ENCODE measurements at regions not wholly inside any gene's neighbourhood (a gene's known extent, or its start where the extent isn't known, plus 50 kb on each side); places are given as distances from the start of the nearest gene placed in this dataset.
"Not testable (repeated sequence)": the region's sequence is repeated elsewhere in the genome, so short reads cannot be mapped to it uniquely, and the experiment has no call there.

DNA sequence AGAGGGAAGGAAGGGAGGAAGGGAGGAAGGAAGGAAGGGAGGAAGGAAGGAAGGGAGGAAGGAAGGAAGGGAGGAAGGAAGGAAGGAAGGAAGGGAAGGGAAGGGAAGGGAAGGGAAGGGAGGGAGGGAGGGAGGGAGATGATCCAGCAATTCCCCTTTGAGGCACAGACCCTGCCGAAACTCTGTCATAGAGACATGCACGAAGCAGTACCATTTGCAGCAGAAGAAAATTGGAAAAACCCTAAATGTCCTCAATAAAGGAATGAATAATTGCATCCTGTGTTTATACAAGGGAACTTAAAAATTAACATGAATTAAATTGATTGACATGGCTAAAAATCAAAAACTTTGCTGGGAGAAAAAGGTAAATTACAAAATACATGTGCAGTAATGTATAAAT lies 151.5 kb downstream of the MTERF1 start:
- TF ChIP-seq NR3C1 (CRISPR knock-in tag; conservative IDR thresholded peaks at IDR 0.05; ENCODE audit: low read depth); ZNF138 (CRISPR knock-in tag; conservative IDR thresholded peaks at IDR 0.05); ESRRA (CRISPR knock-in tag; IDR thresholded peaks at IDR 0.05; ENCODE audit: borderline replicate concordance); RELA (CRISPR knock-in tag; IDR thresholded peaks at IDR 0.05; ENCODE audit: borderline replicate concordance); NFYB (CRISPR knock-in tag; conservative IDR thresholded peaks at IDR 0.05; ENCODE audit: low read depth); JUN (CRISPR knock-in tag; IDR thresholded peaks at IDR 0.05); FOXJ3 (CRISPR knock-in tag; IDR thresholded peaks at IDR 0.05; ENCODE audit: borderline replicate concordance); CDX4 (CRISPR knock-in tag; IDR thresholded peaks at IDR 0.05; ENCODE audit: borderline replicate concordance); GABPB1 (CRISPR knock-in tag; IDR thresholded peaks at IDR 0.05); CBFB (CRISPR knock-in tag; IDR thresholded peaks at IDR 0.05; ENCODE audit: low read depth); ATF2 (CRISPR knock-in tag; IDR thresholded peaks at IDR 0.05; ENCODE audit: borderline replicate concordance, low read depth); NFE2L1 (CRISPR knock-in tag; IDR thresholded peaks at IDR 0.05): not testable (repeated sequence)
- TF ChIP-seq, protein P1, sequence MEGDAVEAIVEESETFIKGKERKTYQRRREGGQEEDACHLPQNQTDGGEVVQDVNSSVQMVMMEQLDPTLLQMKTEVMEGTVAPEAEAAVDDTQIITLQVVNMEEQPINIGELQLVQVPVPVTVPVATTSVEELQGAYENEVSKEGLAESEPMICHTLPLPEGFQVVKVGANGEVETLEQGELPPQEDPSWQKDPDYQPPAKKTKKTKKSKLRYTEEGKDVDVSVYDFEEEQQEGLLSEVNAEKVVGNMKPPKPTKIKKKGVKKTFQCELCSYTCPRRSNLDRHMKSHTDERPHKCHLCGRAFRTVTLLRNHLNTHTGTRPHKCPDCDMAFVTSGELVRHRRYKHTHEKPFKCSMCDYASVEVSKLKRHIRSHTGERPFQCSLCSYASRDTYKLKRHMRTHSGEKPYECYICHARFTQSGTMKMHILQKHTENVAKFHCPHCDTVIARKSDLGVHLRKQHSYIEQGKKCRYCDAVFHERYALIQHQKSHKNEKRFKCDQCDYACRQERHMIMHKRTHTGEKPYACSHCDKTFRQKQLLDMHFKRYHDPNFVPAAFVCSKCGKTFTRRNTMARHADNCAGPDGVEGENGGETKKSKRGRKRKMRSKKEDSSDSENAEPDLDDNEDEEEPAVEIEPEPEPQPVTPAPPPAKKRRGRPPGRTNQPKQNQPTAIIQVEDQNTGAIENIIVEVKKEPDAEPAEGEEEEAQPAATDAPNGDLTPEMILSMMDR (IDR thresholded peaks at IDR 0.05): not testable (repeated sequence)
- TF ChIP-seq, protein P2, sequence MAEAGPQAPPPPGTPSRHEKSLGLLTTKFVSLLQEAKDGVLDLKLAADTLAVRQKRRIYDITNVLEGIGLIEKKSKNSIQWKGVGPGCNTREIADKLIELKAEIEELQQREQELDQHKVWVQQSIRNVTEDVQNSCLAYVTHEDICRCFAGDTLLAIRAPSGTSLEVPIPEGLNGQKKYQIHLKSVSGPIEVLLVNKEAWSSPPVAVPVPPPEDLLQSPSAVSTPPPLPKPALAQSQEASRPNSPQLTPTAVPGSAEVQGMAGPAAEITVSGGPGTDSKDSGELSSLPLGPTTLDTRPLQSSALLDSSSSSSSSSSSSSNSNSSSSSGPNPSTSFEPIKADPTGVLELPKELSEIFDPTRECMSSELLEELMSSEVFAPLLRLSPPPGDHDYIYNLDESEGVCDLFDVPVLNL (CRISPR knock-in tag; IDR thresholded peaks at IDR 0.05; ENCODE audit: borderline replicate concordance, low read depth): not testable (repeated sequence)
